ENCODE measurements at regions not wholly inside any gene's neighbourhood (a gene's known extent, or its start where the extent isn't known, plus 50 kb on each side); places are given as distances from the start of the nearest gene placed in this dataset.

DNA sequence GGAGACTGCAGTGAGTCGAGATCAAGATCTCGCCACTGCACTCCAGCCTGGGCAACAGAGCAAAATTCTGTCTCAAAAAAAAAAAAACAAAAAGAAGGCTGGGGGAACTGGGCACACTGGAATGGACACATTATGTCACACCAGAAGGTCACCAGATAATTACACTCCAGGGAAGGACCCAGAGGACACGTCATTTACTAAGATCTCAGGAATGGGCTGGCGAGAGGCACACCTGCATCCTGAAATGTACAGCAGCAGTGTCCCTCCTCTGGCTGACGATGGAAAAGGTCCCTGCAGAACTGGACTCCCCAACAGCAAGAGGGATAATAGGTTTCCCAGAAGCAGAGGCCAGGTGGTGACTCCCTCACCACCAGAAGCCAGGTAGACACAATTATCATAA lies 243.5 kb downstream of the BCL11B start:
- Histone ChIP-seq H3K4me3 (ENCODE audit: low read depth, low read length) (no peak overlapping the region), H3K27ac (no peak overlapping the region), H2AFZ (no peak overlapping the region), H3K79me2 (no peaks in the 10 kb centered on the region), H3K4me1 (no peaks in the 10 kb centered on the region), H3K36me3 (ENCODE audit: control insufficient read depth, insufficient read depth, low read length) (no peaks in the 10 kb centered on the region), H3K9me3 (ENCODE audit: control insufficient read depth, low read length) (no peaks in the 10 kb centered on the region), H3K4me2 (ENCODE audit: low read length) (no peak overlapping the region), H3K9ac (no peak overlapping the region), H3K27me3 (ENCODE audit: control insufficient read depth, insufficient read depth, low read length) (no peaks in the 10 kb centered on the region)
- TF ChIP-seq, protein P1, sequence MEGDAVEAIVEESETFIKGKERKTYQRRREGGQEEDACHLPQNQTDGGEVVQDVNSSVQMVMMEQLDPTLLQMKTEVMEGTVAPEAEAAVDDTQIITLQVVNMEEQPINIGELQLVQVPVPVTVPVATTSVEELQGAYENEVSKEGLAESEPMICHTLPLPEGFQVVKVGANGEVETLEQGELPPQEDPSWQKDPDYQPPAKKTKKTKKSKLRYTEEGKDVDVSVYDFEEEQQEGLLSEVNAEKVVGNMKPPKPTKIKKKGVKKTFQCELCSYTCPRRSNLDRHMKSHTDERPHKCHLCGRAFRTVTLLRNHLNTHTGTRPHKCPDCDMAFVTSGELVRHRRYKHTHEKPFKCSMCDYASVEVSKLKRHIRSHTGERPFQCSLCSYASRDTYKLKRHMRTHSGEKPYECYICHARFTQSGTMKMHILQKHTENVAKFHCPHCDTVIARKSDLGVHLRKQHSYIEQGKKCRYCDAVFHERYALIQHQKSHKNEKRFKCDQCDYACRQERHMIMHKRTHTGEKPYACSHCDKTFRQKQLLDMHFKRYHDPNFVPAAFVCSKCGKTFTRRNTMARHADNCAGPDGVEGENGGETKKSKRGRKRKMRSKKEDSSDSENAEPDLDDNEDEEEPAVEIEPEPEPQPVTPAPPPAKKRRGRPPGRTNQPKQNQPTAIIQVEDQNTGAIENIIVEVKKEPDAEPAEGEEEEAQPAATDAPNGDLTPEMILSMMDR (IDR thresholded peaks at IDR 0.05): no peak

DNA sequence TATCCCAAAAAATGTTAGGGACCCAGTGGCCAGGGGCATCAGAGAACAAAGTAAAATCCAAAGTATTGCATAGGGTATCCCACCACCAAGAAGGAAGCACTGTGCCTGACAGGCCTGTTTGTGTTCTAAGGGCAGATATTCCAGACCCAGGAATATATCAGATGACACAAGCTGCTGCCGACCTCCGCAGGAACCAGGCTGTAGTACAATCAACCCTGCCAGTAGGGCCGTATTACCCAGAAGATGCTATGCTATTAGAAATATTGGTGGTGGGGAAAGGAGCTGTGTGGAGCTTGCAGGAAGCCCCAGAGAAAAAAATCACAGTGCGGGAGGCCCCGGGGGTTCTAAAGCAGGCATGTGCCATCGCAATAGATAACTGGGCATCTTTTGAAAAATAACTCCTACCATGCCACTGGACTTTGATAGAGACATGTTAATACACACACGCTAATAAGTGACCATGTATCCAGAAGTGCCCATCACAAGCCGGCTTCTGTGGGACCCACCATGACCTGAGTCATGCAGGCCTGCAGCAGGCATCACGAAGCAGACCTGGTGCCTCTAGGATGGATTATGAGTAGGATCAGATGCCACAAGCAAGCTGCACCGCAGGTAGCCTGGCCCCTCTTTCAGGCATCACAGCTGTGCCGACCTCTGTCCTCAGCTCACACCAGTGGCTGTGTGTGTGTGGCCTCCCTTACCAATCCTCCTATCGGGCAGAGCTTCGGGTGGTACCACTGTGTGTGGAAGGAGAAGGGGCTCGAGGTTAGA lies 242.7 kb downstream of the BCL11B start:
- H3K9me3 ChIP-seq (ENCODE audit: control insufficient read depth, low read length): no peaks in the 10 kb centered on the region
- TF ChIP-seq, protein P1 (IDR thresholded peaks at IDR 0.05): no peak
- H3K4me2 ChIP-seq (ENCODE audit: low read length): no peak overlapping the region
- no peaks in the 10 kb centered on the region for H3K79me2 ChIP-seq
- H3K4me1 ChIP-seq: no peaks in the 10 kb centered on the region
- H3K4me3 ChIP-seq (ENCODE audit: low read depth, low read length): no peak overlapping the region
- no peak overlapping the region for H3K9ac ChIP-seq
- no peak overlapping the region for H3K27ac ChIP-seq
- H2AFZ ChIP-seq: no peak overlapping the region
- H3K36me3 ChIP-seq (ENCODE audit: control insufficient read depth, insufficient read depth, low read length): no peaks in the 10 kb centered on the region
- no peaks in the 10 kb centered on the region for H3K27me3 ChIP-seq (ENCODE audit: control insufficient read depth, insufficient read depth, low read length)

DNA sequence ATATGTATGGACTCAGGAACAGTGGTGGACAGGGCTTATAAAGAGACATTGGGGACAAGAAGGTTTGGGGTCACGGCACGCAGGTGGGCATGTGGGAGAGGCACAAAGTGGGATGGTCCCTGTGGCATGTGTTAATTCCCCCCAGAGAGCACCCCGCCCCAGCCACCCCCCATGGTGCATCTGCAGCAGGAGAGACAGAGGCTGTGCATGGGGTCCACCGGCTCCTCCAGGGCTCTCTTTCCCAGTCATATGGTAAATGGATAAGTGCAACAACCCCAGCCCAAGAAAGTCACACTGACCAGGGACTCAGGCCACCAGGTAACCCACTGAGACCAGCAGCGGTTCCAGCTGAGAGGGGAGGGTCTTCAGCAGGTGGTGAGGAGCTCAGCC lies 242.1 kb downstream of the BCL11B start:
- no peaks in the 10 kb centered on the region for H3K27me3 ChIP-seq (ENCODE audit: control insufficient read depth, insufficient read depth, low read length)

DNA sequence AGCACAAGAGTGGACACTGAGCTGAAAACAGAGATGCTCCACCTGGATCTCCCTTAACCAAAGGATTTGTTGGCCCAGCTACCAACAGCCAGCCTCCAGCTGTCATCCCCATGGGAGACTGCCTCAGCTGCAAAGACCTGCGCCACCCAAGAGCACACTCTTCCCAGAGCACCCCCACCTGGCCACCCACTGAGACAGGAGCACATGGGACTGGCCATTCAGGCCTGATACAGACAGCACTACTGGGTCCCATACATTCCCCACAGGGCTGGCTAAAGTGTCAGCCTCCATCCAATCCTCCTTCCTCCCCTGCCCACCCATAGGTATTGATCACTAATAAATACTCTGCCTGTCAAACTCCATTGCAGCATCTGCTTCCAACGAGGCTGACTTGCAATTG lies 241.5 kb downstream of the BCL11B start:
- Histone ChIP-seq H3K27me3 (ENCODE audit: control insufficient read depth, insufficient read depth, low read length) (no peaks in the 10 kb centered on the region), H3K4me1 (no peaks in the 10 kb centered on the region), H3K79me2 (no peaks in the 10 kb centered on the region), H3K4me3 (ENCODE audit: low read depth, low read length) (no peak overlapping the region), H3K9ac (no peak overlapping the region), H3K27ac (no peak overlapping the region), H2AFZ (no peak overlapping the region), H3K4me2 (ENCODE audit: low read length) (no peak overlapping the region), H3K9me3 (ENCODE audit: control insufficient read depth, low read length) (no peaks in the 10 kb centered on the region), H3K36me3 (ENCODE audit: control insufficient read depth, insufficient read depth, low read length) (no peaks in the 10 kb centered on the region)
- TF ChIP-seq, protein P1 (IDR thresholded peaks at IDR 0.05): no peak

More for the DNA sequence above, 242.1 kb downstream of the BCL11B start:
- no peak overlapping the region for H3K4me3 ChIP-seq (ENCODE audit: low read depth, low read length)
- H3K36me3 ChIP-seq (ENCODE audit: control insufficient read depth, insufficient read depth, low read length): no peaks in the 10 kb centered on the region
- TF ChIP-seq, protein P1 (IDR thresholded peaks at IDR 0.05): no peak
- H3K4me2 ChIP-seq (ENCODE audit: low read length): no peak overlapping the region
- H3K9me3 ChIP-seq (ENCODE audit: control insufficient read depth, low read length): no peaks in the 10 kb centered on the region
- H3K79me2 ChIP-seq: no peaks in the 10 kb centered on the region
- no peak overlapping the region for H3K27ac ChIP-seq
- no peaks in the 10 kb centered on the region for H3K4me1 ChIP-seq
- no peak overlapping the region for H2AFZ ChIP-seq
- H3K9ac ChIP-seq: no peak overlapping the region

GRCh38 chr14:99032759-99033158 lies 239.2 kb downstream of the BCL11B start:
- TF ChIP-seq, protein P1 (IDR thresholded peaks at IDR 0.05): no peak
- H3K79me2 ChIP-seq: no peaks in the 10 kb centered on the region
- no peaks in the 10 kb centered on the region for H3K4me1 ChIP-seq
- H3K27ac ChIP-seq: no peak overlapping the region
- no peak overlapping the region for H3K9ac ChIP-seq
- H3K36me3 ChIP-seq (ENCODE audit: control insufficient read depth, insufficient read depth, low read length): no peaks in the 10 kb centered on the region
- no peak overlapping the region for H2AFZ ChIP-seq
- no peak overlapping the region for H3K4me2 ChIP-seq (ENCODE audit: low read length)
- H3K9me3 ChIP-seq (ENCODE audit: control insufficient read depth, low read length): no peaks in the 10 kb centered on the region
- H3K27me3 ChIP-seq (ENCODE audit: control insufficient read depth, insufficient read depth, low read length): no peaks in the 10 kb centered on the region
- no peak overlapping the region for H3K4me3 ChIP-seq (ENCODE audit: low read depth, low read length)
